CD14-positive monocyte (primary cell): ENCODE measurements at regions not wholly inside any gene's neighbourhood (a gene's known extent, or its start where the extent isn't known, plus 50 kb on each side); places are given as distances from the start of the nearest gene placed in this dataset.

Source experiments
- DNase-seq, 3 donors: peaks; one replicate each; pipeline ENCODE4 v3.0.0-alpha.2; 2011 to 2022
- H2AFZ ChIP-seq: 2 replicates; pipeline ENCODE4 v1.6.0; 2012; ENCODE audit warnings: mild to moderate bottlenecking, low read depth, low read length, inconsistent platforms; ENCODE audit not compliant: insufficient read depth, poor library complexity, severe bottlenecking
- H3K27ac ChIP-seq, 2 donors: 1 replicate in 1 of 2; 2 replicates in 1 of 2; pipeline ENCODE4 v1.5.1; 2012 to 2013; ENCODE audit warnings: low read length in 2 of 2, control low read depth in 1 of 2, inconsistent platforms in 1 of 2, low read depth in 1 of 2, mild to moderate bottlenecking in 1 of 2
- H3K27me3 ChIP-seq, 2 donors: one replicate each; pipeline versions ENCODE4 v1.6.0 to v1.6.1; 2011 to 2013; ENCODE audit warnings: low read length in 2 of 2; ENCODE audit not compliant: control insufficient read depth in 2 of 2, insufficient read depth in 2 of 2
- H3K36me3 ChIP-seq, 2 donors: replicated peaks in 1 of 2; 1 replicate in 1 of 2; 2 replicates in 1 of 2; pipeline versions ENCODE4 v1.5.1 to v1.6.1; 2012 to 2013; ENCODE audit warnings: low read length in 2 of 2, control low read depth in 1 of 2, inconsistent platforms in 1 of 2, mild to moderate bottlenecking in 1 of 2; ENCODE audit not compliant: insufficient read depth in 2 of 2, control insufficient read depth in 1 of 2
- H3K4me1 ChIP-seq, 2 donors: 1 replicate in 1 of 2; 2 replicates in 1 of 2; pipeline versions ENCODE4 v1.5.1 to v1.6.1; 2012 to 2013; ENCODE audit warnings: low read length in 2 of 2, control low read depth in 1 of 2, inconsistent platforms in 1 of 2, mild to moderate bottlenecking in 1 of 2, moderate library complexity in 1 of 2; ENCODE audit not compliant: insufficient read depth in 2 of 2, control insufficient read depth in 1 of 2
- H3K4me2 ChIP-seq: replicated peaks from 2 replicates; pipeline ENCODE3; 2012; ENCODE audit warnings: low read length, moderate library complexity, mild to moderate bottlenecking; ENCODE audit not compliant: poor library complexity, severe bottlenecking; ENCODE audit errors: extremely low read depth
- H3K4me3 ChIP-seq, 3 experiments: fragments of 200-600 bp in 1 of 3; sonication (generic) in 1 of 3; replicated peaks in 1 of 3; 1 replicate in 2 of 3; 2 replicates in 1 of 3; pipeline ENCODE4 v1.5.1; 2011 to 2013; ENCODE audit warnings: low read length in 3 of 3, mild to moderate bottlenecking in 3 of 3, control low read depth in 2 of 3, low read depth in 2 of 3, inconsistent platforms in 1 of 3, moderate library complexity in 1 of 3
- H3K79me2 ChIP-seq: 2 replicates; pipeline ENCODE4 v1.6.0; 2012; ENCODE audit warnings: mild to moderate bottlenecking, control low read depth, inconsistent platforms, low read length, moderate library complexity; ENCODE audit not compliant: insufficient read depth
- H3K9ac ChIP-seq: 2 replicates; pipeline ENCODE4 v1.6.0; 2017; ENCODE audit warnings: low read length, mild to moderate bottlenecking; ENCODE audit not compliant: insufficient read depth, poor library complexity, severe bottlenecking
- H3K9me3 ChIP-seq, 2 donors: replicated peaks in 1 of 2; 1 replicate in 1 of 2; 2 replicates in 1 of 2; pipeline versions ENCODE4 v1.5.1 to v1.6.1; 2012 to 2013; ENCODE audit warnings: low read length in 2 of 2, control low read depth in 1 of 2; ENCODE audit not compliant: control insufficient read depth in 1 of 2, insufficient read depth in 1 of 2
- H4K20me1 ChIP-seq: 2 replicates; pipeline ENCODE4 v1.6.0; 2012; ENCODE audit warnings: mild to moderate bottlenecking, low read length, control low read depth, moderate library complexity; ENCODE audit not compliant: insufficient read depth
- H3K27ac Mint-ChIP-seq, 7 donors: one replicate each; pipeline ENCODE4 v1.8.0; 2020; ENCODE audit warnings: mild to moderate bottlenecking in 7 of 7, mixed read lengths in 7 of 7, moderate library complexity in 6 of 7, inconsistent platforms in 2 of 7
- H3K27me3 Mint-ChIP-seq, 3 donors: one replicate each; pipeline ENCODE4 v1.8.0; 2021 to 2022; ENCODE audit warnings: low read depth in 3 of 3, mild to moderate bottlenecking in 3 of 3, mixed read lengths in 3 of 3, moderate library complexity in 3 of 3, inconsistent platforms in 1 of 3
- H3K36me3 Mint-ChIP-seq, 2 donors: one replicate each; pipeline ENCODE4 v1.8.0; 2020; ENCODE audit warnings: mixed read lengths in 2 of 2, inconsistent platforms in 1 of 2, mild to moderate bottlenecking in 1 of 2
- H3K4me1 Mint-ChIP-seq: one replicate; pipeline ENCODE4 v1.8.0; 2020; ENCODE audit warnings: mild to moderate bottlenecking, mixed read lengths
- H3K4me3 Mint-ChIP-seq, 2 donors: one replicate each; pipeline ENCODE4 v1.8.0; 2020; ENCODE audit warnings: mild to moderate bottlenecking in 2 of 2, mixed read lengths in 2 of 2, moderate library complexity in 1 of 2
- H3K9me3 Mint-ChIP-seq, 7 donors: one replicate each; pipeline ENCODE4 v1.8.0; 2020 to 2022; ENCODE audit warnings: mixed read lengths in 7 of 7, mild to moderate bottlenecking in 6 of 7, moderate library complexity in 6 of 7, inconsistent platforms in 2 of 7
- CTCF ChIP-seq: fragments of 200-600 bp; IDR thresholded peaks from one replicate; pipeline ENCODE4 v1.8.0; 2022; ENCODE audit warnings: antibody characterized with exemption, mild to moderate bottlenecking
- WGBS: methylation state at CpG from one replicate; pipeline ENCODE4 v1.1.5; 2013; ENCODE audit warnings: missing lambda C conversion rate; ENCODE audit not compliant: insufficient coverage; 5-methylcytosine and 5-hydroxymethylcytosine counted together
- intact Hi-C, 2 donors: fragments of 100-400 bp; cut with micrococcal nuclease; formaldehyde crosslinking; loops; one replicate each; pipeline versions ENCODE4 v1.15.0 to v1.15.1; 2023

GRCh38 chr12:65520658-65521057 lies 242.2 kb downstream of the MSRB3 start:
- no peak overlapping the region for H3K9ac ChIP-seq
- H3K36me3 Mint-ChIP-seq = no peaks in the 10 kb centered on the region
- H2AFZ ChIP-seq = no peak overlapping the region
- H3K9me3 ChIP-seq = no peaks in the 10 kb centered on the region
- DNase-seq = no peak
- no peak overlapping the region for H3K4me2 ChIP-seq
- no peaks in the 10 kb centered on the region for H3K27me3 ChIP-seq
- no peak for TF ChIP-seq CTCF
- H3K9me3 Mint-ChIP-seq = peaks cover 0 to 6% (median 2%) of the 10 kb centered on the region in 7 donors
- intact Hi-C loops = no loop called here
- no peaks in the 10 kb centered on the region for H3K4me1 Mint-ChIP-seq
- H3K4me3 ChIP-seq = no peak overlapping the region
- no peak overlapping the region for H3K27ac ChIP-seq
- 92% methylated on average over 1 of the region's 1 CpG for WGBS
- no peaks in the 10 kb centered on the region for H3K36me3 ChIP-seq
- no peak overlapping the region for H3K4me3 Mint-ChIP-seq
- no peaks in the 10 kb centered on the region for H4K20me1 ChIP-seq
- H3K4me1 ChIP-seq = no peaks in the 10 kb centered on the region
- no peak overlapping the region for H3K27ac Mint-ChIP-seq
- H3K79me2 ChIP-seq = no peaks in the 10 kb centered on the region
- H3K27me3 Mint-ChIP-seq = peaks cover 0 to 4% (median 2%) of the 10 kb centered on the region in 3 donors

GRCh38 chr12:65522956-65523860 lies 244.7 kb downstream of the MSRB3 start:
- Mint-ChIP-seq H3K27ac (no peak overlapping the region), H3K36me3 (no peaks in the 10 kb centered on the region), H3K4me1 (no peaks in the 10 kb centered on the region), H3K4me3 (no peak overlapping the region), H3K9me3 (peaks cover 0 to 7% (median 4%) of the 10 kb centered on the region in 7 donors), H3K27me3 (peaks cover 0 to 2% (median 2%) of the 10 kb centered on the region in 3 donors)
- no peaks in the 10 kb centered on the region for H3K36me3 ChIP-seq
- H3K9me3 ChIP-seq = no peaks in the 10 kb centered on the region
- H3K27ac ChIP-seq = no peak overlapping the region
- no peaks in the 10 kb centered on the region for H4K20me1 ChIP-seq
- no peaks in the 10 kb centered on the region for H3K4me1 ChIP-seq
- no peak overlapping the region for H3K4me3 ChIP-seq
- DNase-seq = no peak
- no peak for TF ChIP-seq CTCF
- H3K4me2 ChIP-seq = no peak overlapping the region
- no peak overlapping the region for H3K9ac ChIP-seq
- no peak overlapping the region for H2AFZ ChIP-seq
- no peaks in the 10 kb centered on the region for H3K79me2 ChIP-seq
- intact Hi-C loops = no loop called here
- no peaks in the 10 kb centered on the region for H3K27me3 ChIP-seq
- 90% methylated on average over 7 of the region's 12 CpGs for WGBS
